Hematopoietic multipotent progenitor cell treated with erythropoietin and hydrocortisone succinate and interleukin-3 and kit ligand, for 6 days (in vitro differentiated cells): ENCODE measurements at regions not wholly inside any gene's neighbourhood (a gene's known extent, or its start where the extent isn't known, plus 50 kb on each side); places are given as distances from the start of the nearest gene placed in this dataset.

Experiments
- DNase-seq: peaks from one replicate; pipeline ENCODE4 v3.0.0-alpha.2; 2015

GRCh38 chr5:54602475-54602874 is 84.9 kb downstream of the SNX18 start:
- no peak for DNase-seq

- no peak for DNase-seq
Measured at GRCh38 chr5:54601411-54602230, 84.1 kb downstream of the SNX18 start.
